Stimulated activated CD4-positive, alpha-beta T cell treated with anti-CD3 and anti-CD28 coated beads, TNF-alpha, amount 100 ng/mL, for 48 hours (primary cell): ENCODE measurements at regions not wholly inside any gene's neighbourhood (a gene's known extent, or its start where the extent isn't known, plus 50 kb on each side); places are given as distances from the start of the nearest gene placed in this dataset.
"Not testable (repeated sequence)": the region's sequence is repeated elsewhere in the genome, so short reads cannot be mapped to it uniquely, and the experiment has no call there.

Experiments
- DNase-seq, 3 donors: peaks; one replicate each; pipeline ENCODE4 v3.0.0-alpha.2; 2020; ENCODE audit warnings: low read depth in 3 of 3

GRCh38 chr7:106749165-106749564, 88.2 kb upstream of the CCDC71L start:
- no peak for DNase-seq

- DNase-seq: no peak
These were observed 89.8 kb upstream of the CCDC71L start for GRCh38 chr7:106750773-106751172.

GRCh38 chr7:106752367-106752766, 91.4 kb upstream of the CCDC71L start:
- no peak for DNase-seq

GRCh38 chr7:106755024-106755423, 94.1 kb upstream of the CCDC71L start:
- DNase-seq: not testable (repeated sequence)

GRCh38 chr7:106755641-106756040, 94.7 kb upstream of the CCDC71L start:
- DNase-seq: no peak

GRCh38 chr7:106756071-106756470, 95.1 kb upstream of the CCDC71L start:
- DNase-seq: no peak

GRCh38 chr7:106756884-106757283, 95.9 kb upstream of the CCDC71L start:
- no peak for DNase-seq

- DNase-seq: no peak
These were observed 96.9 kb upstream of the CCDC71L start for GRCh38 chr7:106757846-106758245.

GRCh38 chr7:106762845-106763244, 101.9 kb upstream of the CCDC71L start:
- not testable (repeated sequence) for DNase-seq

GRCh38 chr7:106763717-106764116, 101.4 kb upstream of the PIK3CG start:
- no peak for DNase-seq

GRCh38 chr7:106765727-106766355, 99.2 kb upstream of the PIK3CG start:
- no peak for DNase-seq

- no peak for DNase-seq
These were observed 98.5 kb upstream of the PIK3CG start for GRCh38 chr7:106766551-106766950.

GRCh38 chr7:106767078-106767477, 98.0 kb upstream of the PIK3CG start:
- no peak for DNase-seq

GRCh38 chr7:106767498-106768323, 97.4 kb upstream of the PIK3CG start:
- no peak for DNase-seq

- DNase-seq: no peak
These were observed 96.7 kb upstream of the PIK3CG start for GRCh38 chr7:106768324-106768751.

- no peak for DNase-seq
These were observed 94.9 kb upstream of the PIK3CG start for GRCh38 chr7:106770191-106770590.

- no peak for DNase-seq
These were observed 92.4 kb upstream of the PIK3CG start for GRCh38 chr7:106772655-106773108.

- DNase-seq: no peak
These were observed 91.9 kb upstream of the PIK3CG start for GRCh38 chr7:106773228-106773627.

GRCh38 chr7:106773721-106774120, 91.4 kb upstream of the PIK3CG start:
- no peak for DNase-seq

- no peak for DNase-seq
These were observed 90.8 kb upstream of the PIK3CG start for GRCh38 chr7:106774213-106774767.

GRCh38 chr7:106774768-106775551, 90.1 kb upstream of the PIK3CG start:
- peak in 1 of 3 donors; percentile 37 for DNase-seq

GRCh38 chr7:106775552-106775936, 89.5 kb upstream of the PIK3CG start:
- no peak for DNase-seq
